RPMI7951 (cell line): ENCODE measurements at regions not wholly inside any gene's neighbourhood (a gene's known extent, or its start where the extent isn't known, plus 50 kb on each side); places are given as distances from the start of the nearest gene placed in this dataset.
"Not testable (repeated sequence)": the region's sequence is repeated elsewhere in the genome, so short reads cannot be mapped to it uniquely, and the experiment has no call there.

Experiments used
- DNase-seq: peaks from one replicate; pipeline ENCODE4 v3.0.0-alpha.2; 2012; ENCODE audit warnings: low read depth

DNA sequence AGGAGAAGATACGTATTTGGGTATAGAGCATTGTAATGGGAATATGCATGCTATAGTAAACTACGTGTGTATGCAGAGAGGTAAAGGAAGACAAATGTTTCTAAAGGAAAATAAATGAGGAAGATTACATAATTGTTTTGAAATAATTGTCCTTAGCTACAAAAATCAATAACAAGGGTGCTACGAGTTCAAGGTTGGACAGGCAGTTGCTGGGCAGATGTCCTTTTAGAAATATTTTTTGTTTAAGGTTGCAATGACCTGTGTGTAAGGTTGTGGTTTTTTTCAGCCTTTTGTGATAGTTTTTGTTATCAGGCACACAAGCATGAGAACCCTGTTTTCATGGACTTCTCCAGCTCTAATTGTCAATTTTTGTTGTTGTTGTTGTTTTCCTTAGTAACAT is 1304.1 kb upstream of the CHAC2 start:
- no peak for DNase-seq

DNA sequence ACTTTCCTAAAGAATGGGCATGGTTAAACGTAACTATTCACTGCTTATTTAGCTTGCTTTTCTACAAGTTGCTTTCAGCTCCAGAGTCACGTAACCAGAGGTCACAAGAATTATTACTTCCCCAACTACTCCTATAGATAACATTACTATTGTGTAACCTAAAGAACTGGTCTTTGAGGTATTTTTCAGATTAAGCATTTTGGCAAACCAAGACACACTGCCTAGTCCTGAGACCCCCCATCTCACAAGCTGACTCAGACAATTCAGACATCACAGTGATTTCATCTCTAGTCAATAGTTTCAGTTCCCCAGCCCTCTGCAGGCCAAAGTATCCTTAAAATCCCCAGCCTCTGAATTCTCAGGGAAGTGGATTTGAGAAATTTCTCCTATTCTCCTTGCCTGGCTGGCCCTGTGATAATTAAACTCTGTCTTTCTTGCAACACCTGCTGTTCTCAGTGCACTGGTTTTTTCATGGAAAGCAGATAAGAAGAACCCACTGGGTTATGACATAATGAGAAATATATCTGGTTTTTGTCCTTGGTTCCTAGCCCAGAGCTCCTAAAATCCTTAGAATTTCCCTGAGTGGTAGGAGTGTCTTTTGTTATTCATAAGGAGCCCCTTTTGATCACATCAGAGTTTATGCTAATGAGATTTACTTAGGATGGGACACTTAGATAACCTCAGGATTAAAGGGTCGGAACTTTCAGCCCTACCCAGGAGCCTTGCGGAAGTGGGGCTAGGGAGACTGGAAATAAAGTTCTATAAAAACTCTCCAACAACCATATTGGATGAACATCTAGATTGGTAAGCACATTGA is 1310.8 kb upstream of the CHAC2 start:
- no peak for DNase-seq

DNA sequence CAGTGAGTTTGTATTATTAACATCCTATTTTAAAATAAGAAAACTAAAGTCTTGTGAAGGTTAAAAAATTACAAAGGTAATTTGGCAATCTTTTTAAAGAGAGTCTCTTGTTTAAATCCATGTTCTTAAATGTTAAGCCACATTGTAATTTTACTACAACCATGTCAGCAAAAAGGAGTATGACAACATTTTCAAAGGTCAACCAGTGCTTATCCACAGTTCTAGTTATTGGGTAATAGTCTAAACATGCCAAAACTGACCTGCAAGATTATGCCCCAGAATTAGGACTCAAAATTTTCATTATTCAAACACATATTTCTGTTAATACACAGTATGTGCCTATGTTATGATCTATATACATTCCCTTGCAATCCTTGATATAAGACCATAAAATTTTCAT is 1312.6 kb upstream of the CHAC2 start:
- DNase-seq = no peak

DNA sequence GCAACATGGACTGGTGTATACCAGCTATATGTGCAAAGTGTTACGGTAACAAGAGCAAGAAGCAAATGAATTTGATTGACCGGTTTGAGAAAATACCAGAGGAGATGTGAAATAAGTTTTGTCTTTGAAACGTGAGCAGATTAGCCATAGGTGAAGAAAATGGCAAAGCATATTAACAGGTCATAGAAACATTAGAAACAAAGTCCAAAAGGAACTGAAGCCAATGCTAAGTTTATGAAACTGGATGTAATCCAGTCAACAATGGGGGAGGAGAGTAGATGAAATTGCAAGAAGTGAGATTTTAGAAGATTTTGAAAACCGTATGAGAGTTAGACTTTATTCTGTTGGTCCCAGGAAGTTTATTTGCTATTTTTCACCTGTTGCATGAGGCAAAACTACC is 1315.4 kb upstream of the CHAC2 start:
- no peak for DNase-seq

DNA sequence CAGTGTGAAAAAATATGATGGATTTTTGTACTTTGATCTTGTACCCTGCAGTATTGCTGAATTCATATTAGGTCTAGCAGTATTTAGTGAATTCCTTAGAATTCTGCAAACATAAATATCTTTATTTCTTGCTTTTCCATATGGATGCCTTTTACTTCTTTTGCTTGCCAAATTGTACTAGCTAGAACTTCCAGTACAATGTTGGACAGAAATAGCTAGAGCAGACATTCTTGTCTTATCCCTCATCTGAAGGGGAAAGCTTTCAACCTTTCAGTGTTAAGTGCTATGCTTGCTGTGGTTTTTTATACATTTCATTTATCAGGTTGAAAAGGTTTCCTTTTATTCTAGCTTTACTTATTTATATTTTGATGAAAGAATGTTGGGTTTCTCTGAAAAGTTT is 1321.9 kb upstream of the CHAC2 start:
- no peak for DNase-seq

DNA sequence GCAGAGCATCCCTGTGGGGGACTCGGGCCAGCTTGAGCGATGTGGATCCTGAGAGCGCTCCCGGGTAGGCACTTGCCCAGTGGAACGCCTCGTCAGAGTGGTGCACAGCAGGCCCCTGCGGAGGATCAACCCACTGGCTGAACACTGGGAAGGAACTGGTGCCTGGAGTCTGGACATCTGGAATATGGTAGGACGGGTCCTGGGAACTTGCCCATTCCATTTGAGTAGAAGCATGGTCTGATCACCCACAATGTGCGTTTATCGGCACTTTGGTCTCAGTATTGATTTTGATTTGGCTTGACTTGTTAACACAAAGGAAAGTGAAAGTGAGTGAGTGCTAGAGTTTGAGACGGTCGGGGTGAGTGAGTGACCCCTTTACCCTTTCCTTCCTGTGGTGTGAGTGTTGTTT is 1336.2 kb upstream of the CHAC2 start:
- DNase-seq = no peak

DNA sequence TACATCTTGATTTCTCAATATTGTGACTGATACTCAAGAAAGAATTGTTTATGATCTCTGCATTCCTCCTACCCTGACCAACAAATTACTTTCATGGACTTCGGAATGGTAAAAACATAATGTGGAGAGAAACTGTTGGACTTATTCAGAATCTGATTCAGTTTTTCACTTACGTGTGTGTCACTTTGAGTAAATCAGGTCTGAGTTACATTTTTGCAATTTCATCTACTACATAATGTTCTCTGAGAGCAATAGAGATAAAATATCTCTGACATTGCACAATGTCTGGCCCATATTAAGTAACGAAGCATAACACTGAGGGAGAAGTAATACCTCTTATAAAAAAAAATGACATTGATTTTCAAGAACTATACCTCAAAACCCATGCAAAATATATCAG is 1337.9 kb upstream of the CHAC2 start:
- DNase-seq = no peak

DNA sequence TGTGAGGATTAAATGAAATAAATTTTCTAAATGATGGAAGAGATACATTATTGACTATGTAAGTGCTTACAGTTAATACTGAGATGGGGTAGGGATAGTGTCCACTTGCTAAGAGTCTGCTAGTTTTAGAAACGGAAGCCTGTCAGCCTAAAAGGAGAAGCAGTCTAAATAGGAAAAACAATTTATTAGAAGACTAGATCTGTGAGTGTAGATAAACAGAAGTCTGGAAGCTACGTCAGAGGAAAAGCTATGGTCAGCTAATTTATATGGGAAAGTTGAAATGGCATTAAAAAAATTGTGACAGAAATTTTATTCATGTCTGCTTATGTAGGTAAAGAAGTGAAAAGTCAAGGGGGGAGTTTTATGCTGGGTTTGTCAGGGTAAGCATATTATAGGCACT is 1338.4 kb upstream of the CHAC2 start:
- no peak for DNase-seq

DNA sequence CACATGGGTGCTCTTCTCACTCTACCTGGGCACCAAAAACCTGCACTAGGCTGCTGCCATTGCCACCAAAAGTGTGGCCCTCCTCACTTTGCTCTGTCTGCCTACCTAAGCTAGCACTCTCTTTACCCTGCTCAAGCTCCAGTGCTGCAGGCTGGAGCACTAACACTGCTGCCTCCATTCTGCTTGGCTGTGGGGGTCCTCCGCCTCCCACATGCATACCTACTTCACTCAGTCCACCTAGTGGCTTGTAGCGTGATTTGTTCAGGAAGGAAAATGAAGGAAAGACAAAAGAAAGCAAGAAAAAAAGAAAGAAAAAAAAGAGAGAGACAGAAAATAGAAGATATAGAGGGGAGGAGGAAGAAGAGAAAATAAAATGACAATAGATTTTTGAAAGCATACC is 1339.4 kb upstream of the CHAC2 start:
- no peak for DNase-seq

DNA sequence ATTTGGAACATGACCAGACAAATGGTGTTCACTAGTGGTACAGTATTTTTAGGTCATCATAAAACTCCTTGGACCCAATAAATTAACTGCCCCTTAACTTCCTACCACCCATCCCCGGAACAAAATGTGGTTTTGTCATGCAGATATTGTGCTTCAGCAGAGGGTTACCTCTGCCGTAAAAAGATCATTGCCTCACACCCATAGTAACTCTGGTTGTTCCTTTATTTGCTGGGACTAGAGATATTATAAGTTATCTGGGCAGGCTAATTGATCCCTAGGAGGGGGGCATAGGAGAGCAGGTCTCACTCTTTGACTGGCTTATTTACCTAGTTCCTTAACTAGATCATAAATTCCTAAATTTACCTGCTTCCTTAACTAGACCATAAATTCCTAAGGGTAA is 1343.9 kb upstream of the CHAC2 start:
- DNase-seq = no peak

DNA sequence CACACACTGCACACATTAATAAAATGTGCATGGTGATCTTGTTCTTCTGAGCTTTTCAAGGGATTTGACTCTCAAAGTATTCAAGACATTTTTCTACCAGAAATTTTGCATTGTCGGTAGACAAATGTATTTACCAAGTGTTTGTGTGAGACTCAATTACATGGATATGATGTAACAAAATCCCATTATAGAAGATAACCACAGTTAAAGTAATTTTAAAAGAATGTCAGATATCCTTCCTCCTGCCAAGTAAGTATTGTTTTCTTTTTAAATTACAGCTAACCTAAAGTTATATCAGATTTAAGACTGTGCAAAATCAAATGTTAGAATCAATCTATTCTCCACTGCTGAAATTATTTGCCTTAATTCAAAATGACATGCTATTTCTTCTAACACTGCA is 1344.5 kb upstream of the CHAC2 start:
- no peak for DNase-seq

DNA sequence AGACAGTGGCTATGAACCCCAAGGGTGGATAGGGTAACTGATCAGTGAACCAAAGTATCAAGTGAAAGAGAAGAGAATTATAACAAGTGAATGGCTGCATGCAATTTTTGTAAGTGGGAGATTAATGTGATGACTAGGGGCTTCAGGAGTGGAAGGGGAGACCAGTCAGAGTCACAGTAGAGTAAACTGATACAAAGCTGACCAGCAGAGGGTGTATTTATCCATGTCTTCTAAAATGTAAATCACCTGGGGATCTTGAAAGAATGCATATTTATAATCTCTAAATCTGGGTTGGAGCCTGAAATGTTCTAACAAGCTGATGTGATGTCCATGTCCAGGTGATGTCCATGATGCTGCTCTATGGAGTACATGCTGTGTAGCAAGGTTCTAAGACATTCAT is 1351.3 kb upstream of the CHAC2 start:
- no peak for DNase-seq

DNA sequence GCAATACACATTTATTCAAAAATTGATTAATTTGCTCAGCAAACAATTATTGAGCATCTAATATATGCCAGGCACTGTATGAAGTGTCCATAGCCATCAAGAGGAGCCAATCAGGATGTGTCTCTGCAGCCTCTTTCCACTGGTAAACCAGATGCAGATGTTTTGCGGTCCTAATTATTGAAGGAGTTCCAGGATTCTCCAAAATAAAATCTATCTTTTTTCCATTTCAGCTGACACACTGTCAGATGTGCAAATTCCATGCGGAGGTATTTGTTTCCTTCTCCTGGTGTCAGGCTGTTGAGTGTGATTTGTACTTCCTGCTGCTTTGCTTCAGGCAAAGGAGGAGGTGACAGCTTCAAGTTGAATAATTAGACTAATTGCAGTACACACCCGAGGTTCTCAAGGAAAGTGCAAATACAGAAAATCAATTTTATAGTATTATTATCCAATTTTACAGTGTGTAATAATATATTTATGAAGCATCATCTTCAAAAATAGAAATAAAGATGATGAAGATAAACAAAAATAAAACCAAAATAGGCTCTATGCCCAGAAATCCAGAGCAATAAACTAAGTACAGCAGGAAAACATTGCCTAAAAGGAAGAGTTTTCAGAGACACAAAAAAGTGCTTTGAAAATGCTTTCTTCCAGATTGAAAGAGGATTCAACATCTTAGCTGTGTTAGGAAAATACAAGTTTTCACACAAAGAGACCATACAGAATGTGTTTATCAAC is 1352.9 kb upstream of the CHAC2 start:
- no peak for DNase-seq

DNA sequence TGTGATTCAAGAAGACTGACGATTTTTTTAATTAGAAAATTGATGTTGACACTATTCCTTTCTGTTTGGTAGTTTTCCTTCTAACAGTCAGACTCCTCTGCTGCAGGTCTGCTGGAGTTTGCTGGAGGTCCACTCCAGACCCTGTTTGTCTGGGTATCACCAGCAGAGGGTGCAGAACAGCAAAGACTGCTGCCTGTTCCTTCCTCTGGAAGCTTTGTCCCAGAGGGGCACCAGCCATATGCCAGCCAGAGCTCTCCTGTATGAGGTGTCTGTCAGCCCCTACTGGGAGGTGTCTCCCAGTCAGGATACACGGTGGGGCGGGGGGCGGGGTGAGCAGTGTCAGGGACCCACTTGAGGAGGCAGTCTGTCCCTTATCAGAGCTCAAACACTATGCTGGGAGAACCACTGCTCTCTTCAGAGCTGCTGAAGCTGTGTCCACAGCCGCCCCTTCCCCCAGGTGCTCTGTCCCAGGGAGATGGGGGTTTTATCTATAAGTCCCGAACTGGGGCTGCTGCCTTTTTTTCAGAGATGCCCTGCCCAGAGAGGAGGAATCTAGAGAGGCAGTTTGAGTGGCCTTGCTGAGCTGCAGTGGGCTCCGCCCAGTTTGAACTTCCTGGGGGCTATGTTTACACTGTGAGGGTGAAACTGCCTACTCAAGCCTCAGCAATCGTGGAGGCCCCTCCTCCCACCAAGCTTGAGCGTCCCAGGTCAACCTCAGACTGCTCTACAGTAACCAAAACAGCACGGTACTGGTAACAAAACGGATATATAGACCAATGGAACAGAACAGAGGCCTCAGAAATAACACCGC is 1358.1 kb upstream of the CHAC2 start:
- DNase-seq = not testable (repeated sequence)

DNA sequence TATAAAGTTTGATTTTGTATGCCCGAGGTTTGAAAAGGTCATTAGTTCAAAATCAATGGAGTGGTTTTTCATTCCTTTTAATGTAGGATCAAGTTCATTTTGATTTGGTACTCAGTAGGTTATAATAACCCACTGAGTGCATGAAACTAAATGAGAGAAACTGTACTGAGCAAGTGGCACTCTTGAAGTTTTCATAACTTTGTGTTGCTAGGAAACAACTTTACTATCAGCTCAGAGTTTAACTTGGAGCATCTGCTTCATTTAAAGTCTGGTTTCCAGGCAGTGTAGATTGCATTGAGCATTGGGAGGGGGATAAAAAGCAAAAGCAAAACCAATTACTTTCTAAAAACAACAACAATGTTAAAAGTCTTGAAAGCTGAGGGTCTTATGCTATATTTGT is 1361.6 kb upstream of the CHAC2 start:
- no peak for DNase-seq

DNA sequence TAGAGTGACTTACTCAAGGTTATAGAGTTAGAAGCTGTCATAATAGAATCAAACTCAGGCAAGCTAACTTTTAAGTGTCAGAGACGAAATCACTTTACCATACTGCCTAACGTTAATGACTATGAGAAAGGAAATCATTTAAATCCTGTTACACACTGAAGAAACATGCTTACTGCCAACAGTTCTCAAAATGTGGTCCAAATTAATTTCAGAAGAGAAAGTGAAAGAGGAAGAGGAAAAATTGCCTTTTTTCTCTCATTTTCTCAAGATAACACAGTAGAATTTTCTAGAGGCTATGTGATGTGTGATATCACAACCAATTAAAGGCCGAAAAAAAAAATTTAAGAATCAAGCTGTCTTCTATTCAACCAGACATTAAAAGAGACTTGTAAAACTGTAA is 1362.7 kb upstream of the CHAC2 start:
- no peak for DNase-seq

DNA sequence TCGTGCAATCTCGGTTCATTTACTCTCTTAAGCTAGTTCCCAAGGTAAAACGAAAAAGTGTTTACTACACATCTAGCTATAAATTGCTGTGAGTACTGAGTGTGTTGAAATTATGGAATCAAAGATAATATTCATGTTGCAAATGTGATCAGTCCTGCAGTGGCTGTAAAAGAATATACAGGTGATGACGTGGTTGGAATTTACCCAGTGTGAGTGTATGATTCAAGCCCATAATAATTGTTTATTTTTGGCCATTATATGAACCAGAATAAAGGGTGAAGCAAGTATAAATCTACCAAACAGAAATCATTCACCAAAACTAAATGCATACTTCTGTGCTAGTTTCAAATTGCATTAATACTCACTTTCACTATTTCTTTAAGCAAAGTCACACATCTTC is 1363.6 kb upstream of the CHAC2 start:
- no peak for DNase-seq

DNA sequence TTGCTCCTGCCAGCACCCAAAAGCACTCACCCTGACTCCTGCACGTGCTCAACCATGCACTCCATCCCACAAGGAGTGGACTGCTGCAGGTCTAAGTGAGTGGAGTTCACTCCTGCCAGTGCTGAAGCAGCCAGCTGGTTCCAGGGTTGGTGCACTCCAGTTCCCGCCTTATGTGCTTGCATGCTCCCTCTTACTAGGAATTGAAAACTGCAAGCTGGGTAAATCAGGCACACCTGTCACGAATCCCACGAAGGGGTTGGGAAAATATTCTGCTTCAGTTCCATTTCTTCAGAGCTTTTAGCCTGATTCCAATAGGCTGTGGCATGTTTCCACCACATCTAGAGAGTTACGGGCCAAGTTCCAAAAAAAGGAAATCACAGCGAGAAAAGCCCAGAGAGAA is 1365.5 kb upstream of the CHAC2 start:
- DNase-seq = no peak

DNA sequence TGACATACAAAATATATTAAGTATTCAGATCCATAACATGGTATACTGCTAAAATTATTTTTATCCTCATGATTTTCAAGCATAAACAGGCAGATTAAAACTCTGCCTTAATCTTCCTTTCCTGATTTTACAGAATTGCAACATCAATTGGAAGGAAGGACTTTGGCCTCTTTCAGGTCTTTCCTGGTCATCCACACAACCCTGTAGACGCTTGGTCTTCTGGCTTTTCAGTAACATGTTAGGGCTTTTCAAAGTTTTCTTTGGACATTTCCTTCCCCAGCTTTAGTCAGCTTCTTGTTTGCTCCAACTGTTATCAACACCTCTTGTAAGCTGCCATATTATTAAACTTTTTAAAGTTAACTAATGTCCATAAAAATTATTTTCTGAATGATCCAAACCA is 1364.9 kb upstream of the NRXN1 start:
- no peak for DNase-seq

DNA sequence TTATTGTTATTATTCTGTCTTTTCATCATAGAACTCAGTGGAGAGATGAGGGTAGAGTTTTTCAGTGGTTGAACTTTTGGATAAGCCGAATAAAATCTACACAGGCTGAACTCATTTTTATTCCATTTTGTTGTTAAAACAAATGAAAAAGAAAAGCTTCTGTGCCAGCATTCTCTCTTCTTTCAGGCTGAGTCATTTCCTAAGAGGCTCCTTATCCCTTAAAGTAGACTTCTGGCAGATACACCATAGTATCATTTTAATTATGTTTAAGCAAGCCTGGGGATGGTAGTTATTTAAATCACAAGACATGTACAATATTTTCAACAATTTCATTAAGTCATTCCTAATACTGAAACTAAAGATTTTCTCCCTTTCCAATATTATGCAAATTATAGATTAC is 1364.0 kb upstream of the NRXN1 start:
- no peak for DNase-seq

DNA sequence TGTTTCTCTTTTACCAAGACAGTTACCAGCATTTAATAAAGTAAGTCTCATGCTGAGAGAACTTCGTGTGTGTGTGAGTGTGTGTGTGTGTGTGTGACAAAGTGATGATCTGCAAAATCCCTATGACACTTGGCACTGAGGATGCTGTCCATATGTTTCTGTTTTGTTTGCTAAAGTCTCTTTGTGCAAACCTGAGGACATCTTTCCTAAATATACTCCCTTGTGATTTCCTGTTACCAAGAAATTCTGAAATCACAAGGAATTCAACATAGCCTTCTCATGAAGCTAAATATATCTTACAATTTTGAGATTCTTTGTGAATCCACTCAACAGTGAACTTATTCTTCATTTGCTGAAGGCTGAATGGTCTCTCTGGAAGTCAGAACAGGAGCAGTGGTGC is 1359.7 kb upstream of the NRXN1 start:
- DNase-seq = no peak

DNA sequence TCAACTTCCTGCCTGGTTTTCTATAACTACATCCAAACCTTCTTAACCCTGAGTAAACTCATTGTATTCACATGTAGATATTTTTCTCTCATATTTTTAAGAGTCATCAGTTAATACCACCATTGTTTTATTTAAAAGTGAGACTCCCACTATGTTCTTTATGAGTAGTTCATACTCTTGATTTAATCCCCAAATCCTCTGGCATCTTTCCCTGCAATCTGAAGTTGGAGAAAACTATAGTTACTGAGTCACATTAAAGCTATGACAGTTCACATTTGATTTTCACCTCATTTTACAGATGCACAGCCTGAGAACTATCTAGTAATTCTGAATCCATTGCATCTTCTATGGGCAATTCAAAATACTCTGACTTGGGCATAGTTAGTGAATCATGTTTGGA is 1358.7 kb upstream of the NRXN1 start:
- DNase-seq = no peak
